ENCODE measurements at regions not wholly inside any gene's neighbourhood (a gene's known extent, or its start where the extent isn't known, plus 50 kb on each side); places are given as distances from the start of the nearest gene placed in this dataset.

DNA sequence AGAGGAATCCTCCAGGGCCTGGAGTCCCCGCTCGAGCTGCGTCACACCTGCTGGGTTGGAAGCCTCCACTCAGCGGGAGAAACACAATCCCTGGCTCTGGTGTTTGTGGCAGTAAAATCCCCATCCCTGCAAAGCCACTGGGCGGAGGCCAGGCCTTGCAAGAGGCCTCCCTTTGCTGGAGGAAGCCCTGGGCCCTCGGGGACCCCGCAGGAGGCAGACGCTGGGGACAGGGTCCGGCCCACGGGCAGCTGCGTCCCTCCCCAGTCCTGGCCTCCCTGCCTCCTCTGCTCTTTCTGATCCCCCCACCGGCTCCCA is 194.7 kb downstream of the BRD1 start:
- TF ChIP-seq ZNF565 (CRISPR knock-in tag; conservative IDR thresholded peaks at IDR 0.05; ENCODE audit: low read depth), result no peak
- no peak for TF ChIP-seq SNAI2 (CRISPR knock-in tag; IDR thresholded peaks at IDR 0.05)
- TF ChIP-seq, protein P1, sequence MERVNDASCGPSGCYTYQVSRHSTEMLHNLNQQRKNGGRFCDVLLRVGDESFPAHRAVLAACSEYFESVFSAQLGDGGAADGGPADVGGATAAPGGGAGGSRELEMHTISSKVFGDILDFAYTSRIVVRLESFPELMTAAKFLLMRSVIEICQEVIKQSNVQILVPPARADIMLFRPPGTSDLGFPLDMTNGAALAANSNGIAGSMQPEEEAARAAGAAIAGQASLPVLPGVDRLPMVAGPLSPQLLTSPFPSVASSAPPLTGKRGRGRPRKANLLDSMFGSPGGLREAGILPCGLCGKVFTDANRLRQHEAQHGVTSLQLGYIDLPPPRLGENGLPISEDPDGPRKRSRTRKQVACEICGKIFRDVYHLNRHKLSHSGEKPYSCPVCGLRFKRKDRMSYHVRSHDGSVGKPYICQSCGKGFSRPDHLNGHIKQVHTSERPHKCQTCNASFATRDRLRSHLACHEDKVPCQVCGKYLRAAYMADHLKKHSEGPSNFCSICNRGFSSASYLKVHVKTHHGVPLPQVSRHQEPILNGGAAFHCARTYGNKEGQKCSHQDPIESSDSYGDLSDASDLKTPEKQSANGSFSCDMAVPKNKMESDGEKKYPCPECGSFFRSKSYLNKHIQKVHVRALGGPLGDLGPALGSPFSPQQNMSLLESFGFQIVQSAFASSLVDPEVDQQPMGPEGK (CRISPR knock-in tag; IDR thresholded peaks at IDR 0.05; ENCODE audit: borderline replicate concordance), result no peak
- no peak for TF ChIP-seq ZFP3 (CRISPR knock-in tag; IDR thresholded peaks at IDR 0.05)
- TF ChIP-seq ZNF8 (CRISPR knock-in tag; IDR thresholded peaks at IDR 0.05), result no peak
- TF ChIP-seq TOX (CRISPR knock-in tag; IDR thresholded peaks at IDR 0.05; ENCODE audit: borderline replicate concordance), result no peak
- no peak for TF ChIP-seq ARNTL (CRISPR knock-in tag; IDR thresholded peaks at IDR 0.05; ENCODE audit: borderline replicate concordance, low read depth)
- no peak for TF ChIP-seq PPARA (CRISPR knock-in tag; IDR thresholded peaks at IDR 0.05; ENCODE audit: borderline replicate concordance)
- TF ChIP-seq BACH2 (CRISPR knock-in tag; IDR thresholded peaks at IDR 0.05; ENCODE audit: borderline replicate concordance), result no peak

Measured in SK-N-SH treated with all-trans-retinoic acid at 6 μM for 48 hours (cell line).